Cardiac fibroblast (primary cell): ENCODE measurements at regions not wholly inside any gene's neighbourhood (a gene's known extent, or its start where the extent isn't known, plus 50 kb on each side); places are given as distances from the start of the nearest gene placed in this dataset.

Source experiments
- DNase-seq, 2 donors: peaks; one replicate each; pipeline versions ENCODE4 v3.0.0 to v3.0.0-alpha.2; 2010; ENCODE audit warnings: low read depth in 2 of 2
- H3K4me3 ChIP-seq, 2 donors: replicated peaks in 1 of 2; 1 replicate in 1 of 2; 2 replicates in 1 of 2; pipeline ENCODE4 v1.5.1; 2011; ENCODE audit warnings: low read depth in 2 of 2, low read length in 2 of 2, mild to moderate bottlenecking in 2 of 2, moderate library complexity in 1 of 2
- CTCF ChIP-seq: IDR thresholded peaks from one replicate; pipeline ENCODE4 v1.5.1; 2011; ENCODE audit warnings: low read depth, mild to moderate bottlenecking, low read length, inconsistent platforms

DNA sequence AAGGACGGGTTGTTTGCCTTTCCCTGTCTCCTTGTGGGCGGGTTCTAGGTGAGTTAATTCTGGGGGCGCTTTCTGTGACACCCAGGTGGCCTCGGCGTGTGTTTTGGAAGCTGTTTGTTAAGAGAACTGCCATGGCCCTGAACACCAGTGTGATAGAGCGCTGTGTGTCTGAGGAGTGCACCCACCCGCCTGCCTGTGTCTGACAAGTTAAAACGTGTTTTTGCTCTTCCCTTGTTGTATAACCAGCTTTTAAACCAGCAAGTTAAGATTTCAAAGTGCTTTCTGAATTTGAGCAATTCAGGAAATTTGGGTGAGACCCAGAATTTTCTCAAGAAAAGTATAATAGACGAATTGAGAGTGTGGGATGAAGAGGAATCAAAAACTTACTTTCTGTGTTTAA, 55.2 kb upstream of the HGFAC start:
- no peak for TF ChIP-seq CTCF
- no peak overlapping the region for H3K4me3 ChIP-seq
- no peak for DNase-seq

DNA sequence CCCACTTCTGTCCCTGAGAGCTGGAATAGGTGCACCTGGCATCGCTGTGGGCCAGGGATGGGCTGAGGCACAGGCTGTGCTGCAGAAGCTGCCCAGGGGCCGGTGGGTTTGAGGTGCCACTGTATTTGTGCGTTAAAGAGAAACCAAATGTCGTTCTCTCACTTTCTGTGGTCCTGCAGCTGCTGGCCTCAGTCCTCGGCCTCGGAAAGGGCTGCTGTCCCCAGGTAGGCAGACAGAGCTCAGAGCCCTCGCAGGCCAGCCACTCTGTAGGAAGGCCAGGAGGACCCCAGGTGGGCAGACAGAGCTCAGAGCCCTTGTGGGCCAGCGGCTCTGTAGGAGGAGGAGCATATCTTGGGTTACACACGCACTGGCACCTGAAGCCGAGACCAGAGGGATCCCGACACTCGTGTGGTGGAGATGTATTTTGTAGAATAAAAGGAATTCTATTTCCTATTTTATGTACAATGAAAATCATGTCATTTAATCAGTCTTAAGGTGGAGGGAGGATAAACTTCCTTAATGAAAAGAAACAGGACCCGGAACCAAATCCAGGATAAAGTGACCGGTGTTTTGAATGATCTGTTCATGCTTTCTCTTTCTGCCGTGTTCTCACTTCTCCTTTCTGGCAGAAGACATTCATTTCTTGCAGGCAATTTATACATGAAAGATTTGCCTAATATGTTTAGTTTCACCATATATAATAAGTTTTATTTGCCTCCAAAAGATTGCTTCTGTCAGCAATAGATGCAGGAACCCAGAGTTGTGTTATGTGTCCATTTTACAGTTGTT, 54.4 kb upstream of the HGFAC start:
- DNase-seq: no peak
- no peak for TF ChIP-seq CTCF
- H3K4me3 ChIP-seq: peak overlapping the region in 1 of 2 donors; percentile 43

DNA sequence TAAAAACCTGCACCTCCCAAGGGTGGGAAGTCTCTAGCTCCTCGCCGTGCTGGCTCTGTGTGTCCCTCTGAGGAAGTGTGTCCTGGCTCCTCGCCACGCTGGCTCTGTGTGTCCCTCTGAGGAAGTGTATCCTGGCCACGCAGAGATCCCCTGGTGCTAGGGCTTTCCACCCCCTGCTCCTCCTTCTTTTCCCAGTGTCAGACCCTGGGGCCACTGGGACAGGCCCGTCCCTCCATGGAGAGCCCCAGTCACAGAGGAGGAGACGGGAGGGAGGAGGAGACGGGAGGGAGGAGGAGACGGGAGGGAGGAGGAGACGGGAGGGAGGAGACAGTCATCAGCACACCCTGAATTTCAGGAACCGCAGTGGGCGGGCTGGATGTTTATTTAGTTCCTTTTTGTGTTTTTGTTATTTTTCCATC, 53.8 kb upstream of the HGFAC start:
- no peak for TF ChIP-seq CTCF
- DNase-seq: peak; percentile 32 to 55
- peak overlapping the region in 1 of 2 donors; percentile 43 for H3K4me3 ChIP-seq

- H3K4me3 ChIP-seq: peak overlapping the region; percentile 2 to 43
- peak; percentile 62 to 87 for DNase-seq
- TF ChIP-seq CTCF: no peak
These were observed 53.1 kb upstream of the HGFAC start for GRCh38 chr4:3388471-3389232.

- no peak for TF ChIP-seq CTCF
- peak overlapping the region in 1 of 2 donors; percentile 43 for H3K4me3 ChIP-seq
- no peak for DNase-seq
These were observed 52.2 kb upstream of the HGFAC start for GRCh38 chr4:3389233-3390215.

DNA sequence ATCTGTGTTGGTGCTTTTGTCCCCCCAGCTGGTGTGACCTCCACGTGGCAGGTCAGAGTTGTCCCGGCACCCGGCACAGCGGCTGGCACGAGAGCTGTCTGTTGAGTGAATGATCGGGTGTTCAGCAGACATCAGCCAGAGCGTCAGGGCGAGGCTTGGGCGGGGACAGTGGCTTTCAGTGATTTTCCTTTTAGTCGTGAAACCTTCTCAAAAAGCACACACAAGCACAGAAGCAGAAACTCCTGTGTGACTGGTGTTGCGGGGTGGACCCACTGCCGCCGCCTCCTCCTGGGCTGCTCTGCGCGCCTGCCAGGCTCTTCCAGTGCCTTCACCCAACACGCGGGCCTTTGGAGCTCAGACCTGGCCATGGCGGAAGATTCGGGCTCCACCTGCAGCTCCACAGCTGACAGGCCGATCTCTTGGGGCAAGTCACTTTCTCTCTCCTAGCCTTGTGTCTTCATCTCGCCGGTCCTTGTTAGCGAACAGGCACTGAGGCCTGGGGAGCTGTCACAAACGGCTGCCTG, 51.4 kb upstream of the HGFAC start:
- no peak overlapping the region for H3K4me3 ChIP-seq
- DNase-seq: no peak
- TF ChIP-seq CTCF: no peak
